Hepatocyte (in vitro differentiated cells): ENCODE measurements at regions not wholly inside any gene's neighbourhood (a gene's known extent, or its start where the extent isn't known, plus 50 kb on each side); places are given as distances from the start of the nearest gene placed in this dataset.
A peak's percentile ranks its signal among the peaks of the same experiment; 100 is the strongest.

Experiments
- DNase-seq: peaks from one replicate; pipeline ENCODE4 v3.0.0-alpha.2; 2016; ENCODE audit warnings: low spot score
- H2AFZ ChIP-seq: fragments of 200-600 bp; sonication (generic); 2 replicates; pipeline ENCODE4 v1.6.0; 2016; ENCODE audit warnings: antibody characterized with exemption, mild to moderate bottlenecking
- H3K27ac ChIP-seq: fragments of 200-600 bp; sonication (generic); 2 replicates; pipeline ENCODE4 v1.5.1; 2016; ENCODE audit warnings: mild to moderate bottlenecking
- H3K27me3 ChIP-seq: fragments of 200-600 bp; sonication (generic); 2 replicates; pipeline ENCODE4 v1.6.1; 2016
- H3K36me3 ChIP-seq: fragments of 200-600 bp; sonication (generic); replicated peaks from 2 replicates; pipeline ENCODE4 v1.5.1; 2016; ENCODE audit warnings: low read depth; ENCODE audit not compliant: insufficient read depth
- H3K4me1 ChIP-seq: fragments of 200-600 bp; sonication (generic); 2 replicates; pipeline ENCODE4 v1.5.1; 2016; ENCODE audit warnings: mild to moderate bottlenecking, moderate library complexity; ENCODE audit not compliant: insufficient read depth
- H3K4me2 ChIP-seq: fragments of 200-600 bp; sonication (generic); 2 replicates; pipeline ENCODE4 v1.6.0; 2016
- H3K4me3 ChIP-seq: fragments of 200-600 bp; sonication (generic); 2 replicates; pipeline ENCODE4 v1.5.1; 2016; ENCODE audit warnings: mild to moderate bottlenecking
- H3K79me2 ChIP-seq: fragments of 200-600 bp; sonication (generic); 2 replicates; pipeline ENCODE4 v1.6.0; 2017; ENCODE audit warnings: mild to moderate bottlenecking
- H3K9me2 ChIP-seq: fragments of 200-600 bp; sonication (generic); replicated peaks from 2 replicates; pipeline ENCODE4 v1.6.0; 2017; ENCODE audit warnings: mild to moderate bottlenecking; ENCODE audit not compliant: insufficient read depth
- H3K9me3 ChIP-seq: fragments of 200-600 bp; sonication (generic); 2 replicates; pipeline ENCODE4 v1.5.1; 2016; ENCODE audit warnings: low read depth, mild to moderate bottlenecking
- H4K20me1 ChIP-seq: fragments of 200-600 bp; sonication (generic); 2 replicates; pipeline ENCODE4 v1.6.0; 2016; ENCODE audit warnings: mild to moderate bottlenecking; ENCODE audit not compliant: insufficient read depth, poor library complexity, severe bottlenecking
- EZH2 ChIP-seq: fragments of 200-600 bp; sonication (generic); IDR thresholded peaks from 2 replicates; pipeline ENCODE4 v1.6.1; 2016; ENCODE audit warnings: antibody characterized with exemption, mild to moderate bottlenecking, borderline replicate concordance
- EZH2phosphoT487 ChIP-seq: fragments of 200-600 bp; sonication (generic); IDR thresholded peaks from one replicate; pipeline ENCODE4 v1.6.1; 2018; ENCODE audit warnings: antibody characterized with exemption, mild to moderate bottlenecking, low read depth, moderate library complexity; ENCODE audit not compliant: unreplicated experiment, severe bottlenecking
- WGBS: methylation state at CpG from one replicate; pipeline ENCODE4 v1.1.6; 2016; ENCODE audit warnings: low lambda C conversion rate; ENCODE audit errors: missing lambda C conversion rate; 5-methylcytosine and 5-hydroxymethylcytosine counted together
- TF ChIP-seq, protein P1 (sequence below): fragments of 200-600 bp; sonication (generic); IDR thresholded peaks from 2 replicates; pipeline ENCODE4 v1.5.1; 2016; ENCODE audit warnings: antibody characterized with exemption, mild to moderate bottlenecking; ENCODE audit not compliant: poor library complexity

GRCh38 chr10:59107147-59107546 is 69.3 kb upstream of the PHYHIPL start:
- no peak for TF ChIP-seq EZH2phosphoT487
- no peak for TF ChIP-seq EZH2
- TF ChIP-seq, protein P1, sequence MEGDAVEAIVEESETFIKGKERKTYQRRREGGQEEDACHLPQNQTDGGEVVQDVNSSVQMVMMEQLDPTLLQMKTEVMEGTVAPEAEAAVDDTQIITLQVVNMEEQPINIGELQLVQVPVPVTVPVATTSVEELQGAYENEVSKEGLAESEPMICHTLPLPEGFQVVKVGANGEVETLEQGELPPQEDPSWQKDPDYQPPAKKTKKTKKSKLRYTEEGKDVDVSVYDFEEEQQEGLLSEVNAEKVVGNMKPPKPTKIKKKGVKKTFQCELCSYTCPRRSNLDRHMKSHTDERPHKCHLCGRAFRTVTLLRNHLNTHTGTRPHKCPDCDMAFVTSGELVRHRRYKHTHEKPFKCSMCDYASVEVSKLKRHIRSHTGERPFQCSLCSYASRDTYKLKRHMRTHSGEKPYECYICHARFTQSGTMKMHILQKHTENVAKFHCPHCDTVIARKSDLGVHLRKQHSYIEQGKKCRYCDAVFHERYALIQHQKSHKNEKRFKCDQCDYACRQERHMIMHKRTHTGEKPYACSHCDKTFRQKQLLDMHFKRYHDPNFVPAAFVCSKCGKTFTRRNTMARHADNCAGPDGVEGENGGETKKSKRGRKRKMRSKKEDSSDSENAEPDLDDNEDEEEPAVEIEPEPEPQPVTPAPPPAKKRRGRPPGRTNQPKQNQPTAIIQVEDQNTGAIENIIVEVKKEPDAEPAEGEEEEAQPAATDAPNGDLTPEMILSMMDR, result no peak
- H3K9me3 ChIP-seq, result no peaks in the 10 kb centered on the region
- 83% methylated on average over 1 of the region's 1 CpG for WGBS

GRCh38 chr10:59108296-59108870 is 68.1 kb upstream of the PHYHIPL start:
- H2AFZ ChIP-seq, result no peak overlapping the region
- no peak overlapping the region for H3K4me3 ChIP-seq
- no peaks in the 10 kb centered on the region for H3K79me2 ChIP-seq
- no peak overlapping the region for H3K4me2 ChIP-seq
- H3K9me3 ChIP-seq, result no peaks in the 10 kb centered on the region
- H3K27me3 ChIP-seq, result no peaks in the 10 kb centered on the region
- 70% methylated on average over 1 of the region's 1 CpG for WGBS
- TF ChIP-seq, protein P1, result no peak
- TF ChIP-seq EZH2 (no peak), EZH2phosphoT487 (no peak)
- peaks cover 27% of the 10 kb centered on the region for H3K4me1 ChIP-seq
- H3K36me3 ChIP-seq, result no peaks in the 10 kb centered on the region
- H3K9me2 ChIP-seq, result no peaks in the 10 kb centered on the region
- no peaks in the 10 kb centered on the region for H4K20me1 ChIP-seq
- peak overlapping the region; percentile 29 for H3K27ac ChIP-seq
- DNase-seq, result no peak

More at GRCh38 chr10:59107147-59107546, 69.3 kb upstream of the PHYHIPL start:
- Histone ChIP-seq H3K79me2 (no peaks in the 10 kb centered on the region), H4K20me1 (no peaks in the 10 kb centered on the region), H3K9me2 (no peaks in the 10 kb centered on the region), H3K4me2 (peak overlapping the region; percentile 11), H3K27ac (peak overlapping the region; percentile 42), H2AFZ (no peak overlapping the region), H3K4me1 (peaks cover 27% of the 10 kb centered on the region), H3K27me3 (no peaks in the 10 kb centered on the region), H3K36me3 (no peaks in the 10 kb centered on the region), H3K4me3 (no peak overlapping the region)
- no peak for DNase-seq

- WGBS, result 50% methylated on average over 1 of the region's 1 CpG
- Histone ChIP-seq H4K20me1 (no peaks in the 10 kb centered on the region), H3K4me2 (peak overlapping the region; percentile 33), H2AFZ (no peak overlapping the region), H3K9me2 (no peaks in the 10 kb centered on the region), H3K27ac (peak overlapping the region; percentile 29), H3K4me1 (peaks cover 27% of the 10 kb centered on the region), H3K79me2 (no peaks in the 10 kb centered on the region), H3K9me3 (no peaks in the 10 kb centered on the region), H3K4me3 (no peak overlapping the region), H3K36me3 (no peaks in the 10 kb centered on the region), H3K27me3 (no peaks in the 10 kb centered on the region)
- no peak for DNase-seq
- TF ChIP-seq, protein P1, result no peak
- TF ChIP-seq EZH2phosphoT487 (no peak), EZH2 (no peak)
Measured at GRCh38 chr10:59108886-59109288, 67.6 kb upstream of the PHYHIPL start.

GRCh38 chr10:59109826-59110225 is 66.6 kb upstream of the PHYHIPL start:
- Histone ChIP-seq H3K4me2 (no peak overlapping the region), H2AFZ (no peak overlapping the region), H3K9me2 (no peaks in the 10 kb centered on the region), H4K20me1 (no peaks in the 10 kb centered on the region), H3K9me3 (no peaks in the 10 kb centered on the region), H3K36me3 (no peaks in the 10 kb centered on the region), H3K4me1 (peaks cover 27% of the 10 kb centered on the region), H3K4me3 (no peak overlapping the region), H3K27me3 (no peaks in the 10 kb centered on the region), H3K79me2 (no peaks in the 10 kb centered on the region), H3K27ac (peak overlapping the region; percentile 22)
- TF ChIP-seq EZH2phosphoT487 (no peak), EZH2 (no peak)
- TF ChIP-seq, protein P1, result no peak
- no peak for DNase-seq
- WGBS, result 62% methylated on average over 2 of the region's 2 CpGs
